ENCODE measurements at regions not wholly inside any gene's neighbourhood (a gene's known extent, or its start where the extent isn't known, plus 50 kb on each side); places are given as distances from the start of the nearest gene placed in this dataset.

DNA sequence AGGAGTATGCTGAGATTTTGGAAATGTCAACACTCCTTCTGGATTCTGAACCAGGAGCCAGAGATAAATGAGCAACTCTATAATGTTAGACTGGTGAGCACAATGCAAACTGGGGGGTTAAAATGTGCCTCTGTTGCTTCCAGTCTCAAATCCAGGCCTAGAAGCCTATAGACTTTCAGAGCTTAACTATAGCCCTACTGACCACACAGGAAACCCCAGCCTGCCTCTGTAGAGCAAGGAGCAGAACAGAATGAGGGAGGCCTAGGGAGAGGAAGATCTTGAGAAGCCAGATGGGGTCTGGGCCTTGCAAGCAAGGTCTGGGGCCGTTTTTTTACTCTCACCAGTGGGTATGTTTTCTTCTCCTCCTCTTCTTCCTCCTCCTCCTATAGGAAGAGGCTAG is 225.4 kb upstream of the KITLG start:
- ATAC-seq = no peak
- H3K9me3 ChIP-seq = no peaks in the 10 kb centered on the region
- peaks cover 0 to 23% (median 0%) of the 10 kb centered on the region in 3 donors for H3K4me1 ChIP-seq
- no peaks in the 10 kb centered on the region for H3K27me3 ChIP-seq
- no peaks in the 10 kb centered on the region for H3K36me3 ChIP-seq
- no peak overlapping the region for H3K27ac ChIP-seq
- 20 to 67% methylated on average over 1 of the region's 1 CpG for WGBS, 2 donors (ENCODE audit: low coverage in 1 of 2)
- no peak overlapping the region for H3K4me3 ChIP-seq
- TF ChIP-seq POLR2AphosphoS5 (IDR thresholded peaks at IDR 0.05) = no peak
- TF ChIP-seq EP300 (IDR thresholded peaks at IDR 0.05) = no peak
- no peak for TF ChIP-seq POLR2A (IDR thresholded peaks at IDR 0.05)
- TF ChIP-seq, protein P1, sequence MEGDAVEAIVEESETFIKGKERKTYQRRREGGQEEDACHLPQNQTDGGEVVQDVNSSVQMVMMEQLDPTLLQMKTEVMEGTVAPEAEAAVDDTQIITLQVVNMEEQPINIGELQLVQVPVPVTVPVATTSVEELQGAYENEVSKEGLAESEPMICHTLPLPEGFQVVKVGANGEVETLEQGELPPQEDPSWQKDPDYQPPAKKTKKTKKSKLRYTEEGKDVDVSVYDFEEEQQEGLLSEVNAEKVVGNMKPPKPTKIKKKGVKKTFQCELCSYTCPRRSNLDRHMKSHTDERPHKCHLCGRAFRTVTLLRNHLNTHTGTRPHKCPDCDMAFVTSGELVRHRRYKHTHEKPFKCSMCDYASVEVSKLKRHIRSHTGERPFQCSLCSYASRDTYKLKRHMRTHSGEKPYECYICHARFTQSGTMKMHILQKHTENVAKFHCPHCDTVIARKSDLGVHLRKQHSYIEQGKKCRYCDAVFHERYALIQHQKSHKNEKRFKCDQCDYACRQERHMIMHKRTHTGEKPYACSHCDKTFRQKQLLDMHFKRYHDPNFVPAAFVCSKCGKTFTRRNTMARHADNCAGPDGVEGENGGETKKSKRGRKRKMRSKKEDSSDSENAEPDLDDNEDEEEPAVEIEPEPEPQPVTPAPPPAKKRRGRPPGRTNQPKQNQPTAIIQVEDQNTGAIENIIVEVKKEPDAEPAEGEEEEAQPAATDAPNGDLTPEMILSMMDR (IDR thresholded peaks at IDR 0.05) = no peak

- Histone ChIP-seq H3K9me3 (no peaks in the 10 kb centered on the region), H3K27ac (no peak overlapping the region), H3K4me3 (no peak overlapping the region), H3K27me3 (no peaks in the 10 kb centered on the region), H3K36me3 (no peaks in the 10 kb centered on the region), H3K4me1 (peaks cover 0 to 19% (median 0%) of the 10 kb centered on the region in 3 donors)
- TF ChIP-seq EP300 (IDR thresholded peaks at IDR 0.05) (no peak), POLR2A (IDR thresholded peaks at IDR 0.05) (no peak), POLR2AphosphoS5 (IDR thresholded peaks at IDR 0.05) (no peak)
- TF ChIP-seq, protein P1 (IDR thresholded peaks at IDR 0.05) = no peak
- WGBS, 2 donors (ENCODE audit: low coverage in 1 of 2) = 90 to 92% methylated on average over 2 of the region's 2 CpGs
- ATAC-seq = no peak
Measured at GRCh38 chr12:88805286-88805685, 225.0 kb upstream of the KITLG start.

- peaks cover 0 to 13% (median 0%) of the 10 kb centered on the region in 3 donors for H3K4me1 ChIP-seq
- no peak for ATAC-seq
- WGBS, 2 donors (ENCODE audit: low coverage in 1 of 2) = 55 to 72% methylated on average over 3 of the region's 3 CpGs
- no peaks in the 10 kb centered on the region for H3K36me3 ChIP-seq
- H3K4me3 ChIP-seq = no peak overlapping the region
- TF ChIP-seq POLR2AphosphoS5 (IDR thresholded peaks at IDR 0.05) (no peak), EP300 (IDR thresholded peaks at IDR 0.05) (no peak), POLR2A (IDR thresholded peaks at IDR 0.05) (no peak)
- TF ChIP-seq, protein P1 (IDR thresholded peaks at IDR 0.05) = no peak
- H3K27me3 ChIP-seq = no peaks in the 10 kb centered on the region
- H3K9me3 ChIP-seq = no peaks in the 10 kb centered on the region
- H3K27ac ChIP-seq = no peak overlapping the region
Measured at GRCh38 chr12:88802096-88802706, 221.9 kb upstream of the KITLG start.

GRCh38 chr12:88801227-88802095 is 221.2 kb upstream of the KITLG start:
- no peaks in the 10 kb centered on the region for H3K27me3 ChIP-seq
- H3K9me3 ChIP-seq = no peaks in the 10 kb centered on the region
- peaks cover 0 to 13% (median 0%) of the 10 kb centered on the region in 3 donors for H3K4me1 ChIP-seq
- H3K27ac ChIP-seq = no peak overlapping the region
- no peak overlapping the region for H3K4me3 ChIP-seq
- no peak for ATAC-seq
- H3K36me3 ChIP-seq = no peaks in the 10 kb centered on the region
- WGBS, 2 donors (ENCODE audit: low coverage in 1 of 2) = 85 to 100% methylated on average over 1 of the region's 1 CpG
- TF ChIP-seq, protein P1 (IDR thresholded peaks at IDR 0.05) = no peak
- TF ChIP-seq EP300 (IDR thresholded peaks at IDR 0.05) = no peak
- no peak for TF ChIP-seq POLR2AphosphoS5 (IDR thresholded peaks at IDR 0.05)
- no peak for TF ChIP-seq POLR2A (IDR thresholded peaks at IDR 0.05)

Measured in gastroesophageal sphincter (tissue), 4 donors.